NB4 (cell line): ENCODE measurements at regions not wholly inside any gene's neighbourhood (a gene's known extent, or its start where the extent isn't known, plus 50 kb on each side); places are given as distances from the start of the nearest gene placed in this dataset.

Source experiments
- POLR2A ChIP-seq: IDR thresholded peaks from 2 replicates; pipeline ENCODE4 v1.6.1; 2011; ENCODE audit warnings: mild to moderate bottlenecking; ENCODE audit not compliant: insufficient read length; ENCODE audit errors: extremely low read depth
- TF ChIP-seq, protein P1 (sequence below): IDR thresholded peaks from one replicate; pipeline ENCODE4 v1.5.1; 2012; ENCODE audit warnings: low read depth, low read length

- no peak for TF ChIP-seq POLR2A
- TF ChIP-seq, protein P1, sequence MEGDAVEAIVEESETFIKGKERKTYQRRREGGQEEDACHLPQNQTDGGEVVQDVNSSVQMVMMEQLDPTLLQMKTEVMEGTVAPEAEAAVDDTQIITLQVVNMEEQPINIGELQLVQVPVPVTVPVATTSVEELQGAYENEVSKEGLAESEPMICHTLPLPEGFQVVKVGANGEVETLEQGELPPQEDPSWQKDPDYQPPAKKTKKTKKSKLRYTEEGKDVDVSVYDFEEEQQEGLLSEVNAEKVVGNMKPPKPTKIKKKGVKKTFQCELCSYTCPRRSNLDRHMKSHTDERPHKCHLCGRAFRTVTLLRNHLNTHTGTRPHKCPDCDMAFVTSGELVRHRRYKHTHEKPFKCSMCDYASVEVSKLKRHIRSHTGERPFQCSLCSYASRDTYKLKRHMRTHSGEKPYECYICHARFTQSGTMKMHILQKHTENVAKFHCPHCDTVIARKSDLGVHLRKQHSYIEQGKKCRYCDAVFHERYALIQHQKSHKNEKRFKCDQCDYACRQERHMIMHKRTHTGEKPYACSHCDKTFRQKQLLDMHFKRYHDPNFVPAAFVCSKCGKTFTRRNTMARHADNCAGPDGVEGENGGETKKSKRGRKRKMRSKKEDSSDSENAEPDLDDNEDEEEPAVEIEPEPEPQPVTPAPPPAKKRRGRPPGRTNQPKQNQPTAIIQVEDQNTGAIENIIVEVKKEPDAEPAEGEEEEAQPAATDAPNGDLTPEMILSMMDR, result no peak
Observed at GRCh38 chr13:56720841-56721240, 419.9 kb upstream of the PRR20A start.
